Activated CD8-positive, alpha-beta T cell treated with anti-CD3 and anti-CD28 coated beads for 36 hours (primary cell): ENCODE measurements at regions not wholly inside any gene's neighbourhood (a gene's known extent, or its start where the extent isn't known, plus 50 kb on each side); places are given as distances from the start of the nearest gene placed in this dataset.
"Not testable (repeated sequence)": the region's sequence is repeated elsewhere in the genome, so short reads cannot be mapped to it uniquely, and the experiment has no call there.

Source experiments
- ATAC-seq: fragments of 200-7000 bp; cut with Tn5 transposase; one replicate; pipeline ENCODE4 v1.10.0; 2021; ENCODE audit warnings: mild to moderate bottlenecking, moderate library complexity
- CTCF ChIA-PET: fragments of 350-600 bp; sonication (Branson Sonifier 250); formaldehyde crosslinking; loops from one replicate; lab custom pipeline; 2021; ENCODE audit warnings: antibody characterized with exemption; lab: Charles Lee
- POLR2A ChIA-PET: fragments of 350-600 bp; sonication (Branson Sonifier 250); formaldehyde crosslinking; loops from one replicate; lab custom pipeline; 2021; ENCODE audit warnings: antibody characterized with exemption; lab: Charles Lee
- DNase-seq: peaks from one replicate; pipeline ENCODE4 v3.0.0-alpha.2; 2020
- H3K27ac Mint-ChIP-seq: one replicate; pipeline ENCODE4 v1.8.0; 2021; ENCODE audit warnings: mild to moderate bottlenecking, mixed read lengths
- H3K27me3 Mint-ChIP-seq: one replicate; pipeline ENCODE4 v1.8.0; 2021; ENCODE audit warnings: mixed read lengths
- H3K36me3 Mint-ChIP-seq: one replicate; pipeline ENCODE4 v1.8.0; 2021; ENCODE audit warnings: low read depth, mixed read lengths
- H3K4me1 Mint-ChIP-seq: one replicate; pipeline ENCODE4 v1.8.0; 2021; ENCODE audit warnings: low read depth, mixed read lengths
- H3K4me3 Mint-ChIP-seq: one replicate; pipeline ENCODE4 v1.8.0; 2021; ENCODE audit warnings: mild to moderate bottlenecking, moderate library complexity, mixed read lengths
- H3K9me3 Mint-ChIP-seq: one replicate; pipeline ENCODE4 v1.8.0; 2021; ENCODE audit warnings: mixed read lengths
- CTCF ChIP-seq: fragments of 200-600 bp; IDR thresholded peaks from one replicate; pipeline ENCODE4 v1.8.0; 2022; ENCODE audit warnings: antibody characterized with exemption, mild to moderate bottlenecking
- intact Hi-C: fragments of 100-400 bp; cut with micrococcal nuclease; formaldehyde crosslinking; loops from one replicate; pipeline ENCODE4 v1.10.0; 2022

GRCh38 chr6:166253778-166254204, 54.4 kb downstream of the PRR18 start:
- intact Hi-C loops, result no loop called here
- Mint-ChIP-seq H3K4me1 (peaks cover 24% of the 10 kb centered on the region), H3K27ac (no peak overlapping the region), H3K27me3 (peaks cover 9% of the 10 kb centered on the region), H3K36me3 (no peaks in the 10 kb centered on the region), H3K9me3 (peaks cover 6% of the 10 kb centered on the region), H3K4me3 (peak overlapping the region; percentile 72)
- no peak for TF ChIP-seq CTCF
- POLR2A ChIA-PET, result interaction anchor here (0.8 kb wide), 1 partner anchor 10 kb away, joined by 3 read pairs; no protein-coding TSS in a partner anchor
- peak; percentile 12 for DNase-seq
- no peak for ATAC-seq
- CTCF ChIA-PET, result interaction anchor here (1.2 to 2.0 kb wide), 4 partner anchors 11 to 128 kb away, joined by 3 to 7 read pairs (median 4); no protein-coding TSS in a partner anchor

- DNase-seq (peak; percentile 35), ATAC-seq (peak; percentile 40)
- ChIA-PET POLR2A (interaction anchor here (0.8 kb wide), 1 partner anchor 10 kb away, joined by 3 read pairs; no protein-coding TSS in a partner anchor), CTCF (interaction anchor here (0.9 to 2.0 kb wide), 5 partner anchors 9 to 128 kb away, joined by 3 to 7 read pairs (median 4); no protein-coding TSS in a partner anchor)
- TF ChIP-seq CTCF, result no peak
- no peak overlapping the region for H3K27ac Mint-ChIP-seq
- intact Hi-C loops, result no loop called here
- peaks cover 6% of the 10 kb centered on the region for H3K9me3 Mint-ChIP-seq
- peaks cover 9% of the 10 kb centered on the region for H3K27me3 Mint-ChIP-seq
- peaks cover 19% of the 10 kb centered on the region for H3K4me1 Mint-ChIP-seq
- no peaks in the 10 kb centered on the region for H3K36me3 Mint-ChIP-seq
- H3K4me3 Mint-ChIP-seq, result peak overlapping the region; percentile 72
Measured at GRCh38 chr6:166253281-166253681, 54.9 kb downstream of the PRR18 start.

DNA sequence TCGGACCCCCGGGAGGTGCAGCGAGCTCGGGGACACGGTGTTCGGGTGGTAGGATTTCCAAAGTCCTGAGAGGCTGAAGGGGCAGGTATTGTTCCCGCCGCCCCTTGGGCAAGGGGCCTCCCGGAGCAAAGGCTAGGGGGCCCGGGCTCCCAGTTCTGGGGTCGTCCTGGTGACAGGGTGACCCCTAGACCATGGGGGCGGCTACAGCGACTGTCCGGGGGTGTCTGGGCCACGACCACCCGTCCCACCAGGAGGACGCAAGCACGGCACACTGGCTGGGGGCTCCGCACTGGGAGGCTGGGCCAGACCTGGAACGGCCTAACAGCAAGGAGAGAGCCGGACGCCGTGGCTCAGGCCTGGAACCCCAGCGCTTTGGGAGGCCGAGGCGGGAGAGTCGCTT, 55.6 kb downstream of the PRR18 start:
- H3K9me3 Mint-ChIP-seq, result peaks cover 2% of the 10 kb centered on the region
- ChIA-PET CTCF (interaction anchor here (0.9 to 2.0 kb wide), 4 partner anchors 10 to 129 kb away, joined by 3 to 7 read pairs (median 4); no protein-coding TSS in a partner anchor), POLR2A (no interaction called here)
- H3K4me3 Mint-ChIP-seq, result no peak overlapping the region
- DNase-seq (no peak), ATAC-seq (no peak)
- H3K4me1 Mint-ChIP-seq, result peaks cover 12% of the 10 kb centered on the region
- peaks cover 9% of the 10 kb centered on the region for H3K27me3 Mint-ChIP-seq
- TF ChIP-seq CTCF, result no peak
- H3K27ac Mint-ChIP-seq, result no peak overlapping the region
- intact Hi-C loops, result no loop called here
- no peaks in the 10 kb centered on the region for H3K36me3 Mint-ChIP-seq

DNA sequence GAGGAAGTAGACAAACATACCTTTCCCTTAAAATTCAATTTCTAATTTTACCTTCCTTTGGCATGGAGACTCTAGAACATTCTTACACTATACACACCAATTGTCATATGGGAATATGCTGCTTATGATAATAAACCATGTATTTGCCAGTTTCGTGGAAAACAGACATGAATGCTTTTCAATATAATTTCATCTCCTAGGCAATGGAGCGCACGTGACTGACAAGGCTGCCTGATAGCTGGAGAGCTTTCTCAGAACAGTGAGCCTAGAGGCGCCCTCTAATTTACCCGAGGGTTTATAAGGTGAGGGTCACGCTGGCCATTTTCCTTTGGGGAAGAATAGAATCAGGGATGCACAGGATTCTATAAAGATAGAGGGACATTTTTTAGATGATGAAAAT, 56.5 kb downstream of the PRR18 start:
- intact Hi-C loops, result no loop called here
- TF ChIP-seq CTCF, result no peak
- Mint-ChIP-seq H3K27me3 (peaks cover 9% of the 10 kb centered on the region), H3K27ac (no peak overlapping the region), H3K4me3 (no peak overlapping the region), H3K9me3 (no peaks in the 10 kb centered on the region), H3K4me1 (peaks cover 8% of the 10 kb centered on the region), H3K36me3 (no peaks in the 10 kb centered on the region)
- DNase-seq (no peak), ATAC-seq (no peak)
- CTCF ChIA-PET, result interaction anchor here (0.9 to 1.9 kb wide), 6 partner anchors 15 to 149 kb away, joined by 3 to 7 read pairs (median 4); no protein-coding TSS in a partner anchor
- POLR2A ChIA-PET, result interaction anchor here (1.3 kb wide), 1 partner anchor 11 kb away, joined by 3 read pairs; no protein-coding TSS in a partner anchor

GRCh38 chr6:166251211-166251610, 57.0 kb downstream of the PRR18 start:
- POLR2A ChIA-PET, result interaction anchor here (1.3 kb wide), 1 partner anchor 10 kb away, joined by 3 read pairs; no protein-coding TSS in a partner anchor
- no peak overlapping the region for H3K27ac Mint-ChIP-seq
- intact Hi-C loops, result no loop called here
- TF ChIP-seq CTCF, result no peak
- H3K9me3 Mint-ChIP-seq, result no peaks in the 10 kb centered on the region
- H3K4me3 Mint-ChIP-seq, result no peak overlapping the region
- CTCF ChIA-PET, result interaction anchor here (0.9 to 1.9 kb wide), 6 partner anchors 15 to 149 kb away, joined by 3 to 7 read pairs (median 4); no protein-coding TSS in a partner anchor
- ATAC-seq (no peak), DNase-seq (no peak)
- peaks cover 11% of the 10 kb centered on the region for H3K4me1 Mint-ChIP-seq
- no peaks in the 10 kb centered on the region for H3K36me3 Mint-ChIP-seq
- H3K27me3 Mint-ChIP-seq, result peaks cover 9% of the 10 kb centered on the region

DNA sequence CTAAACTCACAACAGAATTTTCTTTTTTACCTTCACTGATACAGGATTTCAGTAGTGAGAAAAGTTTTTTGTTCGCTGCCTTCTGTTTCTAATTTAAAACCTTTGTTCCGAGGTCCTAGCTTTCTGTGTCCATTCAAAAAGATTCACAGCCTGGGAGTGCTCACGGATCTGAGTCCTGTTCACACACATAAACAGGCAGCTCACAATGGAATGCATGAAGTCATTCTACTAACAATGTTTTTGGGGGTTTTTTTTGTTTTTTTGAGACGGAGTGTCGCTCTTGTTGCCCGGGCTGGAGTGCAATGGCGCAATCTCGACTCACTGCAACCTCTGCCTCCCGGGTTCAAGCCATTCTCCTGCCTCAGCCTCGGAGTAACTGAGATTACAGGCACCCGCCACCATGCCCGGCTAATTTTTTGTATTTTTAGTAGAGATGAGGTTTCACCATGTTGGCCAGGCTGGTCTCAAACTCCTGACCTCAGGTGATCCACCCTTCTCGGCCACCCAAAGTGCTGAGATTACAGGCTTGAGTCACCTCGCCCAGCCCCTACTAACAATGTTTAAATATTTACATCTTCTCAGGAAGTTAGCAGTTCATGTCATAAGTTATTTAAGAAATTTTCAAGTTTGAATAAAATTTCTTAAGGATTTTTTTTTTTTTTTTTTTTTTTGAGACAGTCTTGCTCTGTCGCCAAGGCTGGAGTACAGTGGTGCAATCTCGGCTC, 59.0 kb downstream of the PRR18 start:
- H3K9me3 Mint-ChIP-seq, H3K4me3 Mint-ChIP-seq, POLR2A ChIA-PET, DNase-seq, H3K36me3 Mint-ChIP-seq, H3K27ac Mint-ChIP-seq, ATAC-seq, H3K27me3 Mint-ChIP-seq, CTCF ChIA-PET, intact Hi-C loops: not testable (repeated sequence)
- peaks cover 27% of the 10 kb centered on the region for H3K4me1 Mint-ChIP-seq
